Liver (tissue), 3 donors: ENCODE measurements at regions not wholly inside any gene's neighbourhood (a gene's known extent, or its start where the extent isn't known, plus 50 kb on each side); places are given as distances from the start of the nearest gene placed in this dataset.

ENCODE experiments used
- EGR1 ChIP-seq, 2 donors: IDR thresholded peaks; 2 replicates each; pipeline ENCODE4 v1.6.1; 2016 to 2018; ENCODE audit warnings: antibody characterized with exemption in 2 of 2, low read depth in 2 of 2
- FOXA1 ChIP-seq: IDR thresholded peaks from 2 replicates; pipeline ENCODE4 v1.6.1; 2016; ENCODE audit warnings: antibody characterized with exemption
- FOXA2 ChIP-seq: IDR thresholded peaks from 2 replicates; pipeline ENCODE4 v1.6.1; 2016; ENCODE audit warnings: antibody characterized with exemption
- GABPA ChIP-seq, 2 donors: IDR thresholded peaks in 1 of 2; conservative IDR thresholded peaks in 1 of 2; 2 replicates each; pipeline ENCODE4 v1.6.1; 2016; ENCODE audit warnings: antibody characterized with exemption in 2 of 2, mild to moderate bottlenecking in 1 of 2, moderate library complexity in 1 of 2
- RAD21 ChIP-seq, 2 donors: IDR thresholded peaks; 2 replicates each; pipeline ENCODE4 v1.6.1; 2016; ENCODE audit warnings: antibody characterized with exemption in 2 of 2, mild to moderate bottlenecking in 2 of 2
- RXRA ChIP-seq, 2 donors: IDR thresholded peaks; 2 replicates each; pipeline ENCODE4 v1.6.1; 2017 to 2018; ENCODE audit warnings: antibody characterized with exemption in 2 of 2, mild to moderate bottlenecking in 1 of 2
- TAF1 ChIP-seq: conservative IDR thresholded peaks from 2 replicates; pipeline ENCODE4 v1.6.1; 2016; ENCODE audit warnings: antibody characterized with exemption, mild to moderate bottlenecking
- YY1 ChIP-seq: IDR thresholded peaks from 2 replicates; pipeline ENCODE4 v1.6.1; 2016; ENCODE audit warnings: antibody characterized with exemption, mild to moderate bottlenecking
- TF ChIP-seq, protein P1 (sequence below): fragments of 150-350 bp; IDR thresholded peaks from 2 replicates; pipeline ENCODE4 v1.5.1; 2017; ENCODE audit warnings: improper control_type of control experiment, low read depth, low read length; ENCODE audit not compliant: missing input control
- TF ChIP-seq, protein P2 (sequence below): IDR thresholded peaks from 2 replicates; pipeline ENCODE4 v1.6.1; 2016; ENCODE audit warnings: antibody characterized with exemption
- TF ChIP-seq, protein P3 (sequence below): IDR thresholded peaks from 2 replicates; pipeline ENCODE4 v1.6.1; 2016; ENCODE audit warnings: antibody characterized with exemption
- TF ChIP-seq, protein P4 (sequence below): IDR thresholded peaks from 2 replicates; pipeline ENCODE4 v1.6.1; 2016; ENCODE audit warnings: antibody characterized with exemption, mild to moderate bottlenecking
- TF ChIP-seq, protein P5 (sequence below): IDR thresholded peaks from 2 replicates; pipeline ENCODE4 v1.6.1; 2016; ENCODE audit warnings: antibody characterized with exemption
- donor health status: healthy.
- donor health status: healthy.

DNA sequence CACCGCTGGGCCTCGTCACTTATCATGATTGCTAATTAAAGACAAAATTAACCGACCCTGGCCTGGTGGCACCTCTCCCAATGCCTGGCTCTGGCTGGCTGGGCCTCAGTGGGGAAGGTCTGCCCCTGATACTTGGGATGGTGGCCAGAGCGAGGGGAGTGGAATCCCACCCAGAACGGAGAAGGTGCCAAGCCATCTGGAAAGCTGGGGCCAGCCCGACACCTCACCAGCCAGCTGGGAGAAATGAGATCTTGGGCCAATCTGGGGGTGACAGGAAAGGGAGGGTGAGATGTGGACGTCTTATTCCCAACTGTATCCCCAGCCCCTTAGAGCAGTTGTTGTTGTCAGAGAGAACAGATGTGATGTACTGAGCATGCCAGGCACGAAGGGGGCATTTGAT is 215.0 kb upstream of the PWP1 start:
- TF ChIP-seq, protein P1, sequence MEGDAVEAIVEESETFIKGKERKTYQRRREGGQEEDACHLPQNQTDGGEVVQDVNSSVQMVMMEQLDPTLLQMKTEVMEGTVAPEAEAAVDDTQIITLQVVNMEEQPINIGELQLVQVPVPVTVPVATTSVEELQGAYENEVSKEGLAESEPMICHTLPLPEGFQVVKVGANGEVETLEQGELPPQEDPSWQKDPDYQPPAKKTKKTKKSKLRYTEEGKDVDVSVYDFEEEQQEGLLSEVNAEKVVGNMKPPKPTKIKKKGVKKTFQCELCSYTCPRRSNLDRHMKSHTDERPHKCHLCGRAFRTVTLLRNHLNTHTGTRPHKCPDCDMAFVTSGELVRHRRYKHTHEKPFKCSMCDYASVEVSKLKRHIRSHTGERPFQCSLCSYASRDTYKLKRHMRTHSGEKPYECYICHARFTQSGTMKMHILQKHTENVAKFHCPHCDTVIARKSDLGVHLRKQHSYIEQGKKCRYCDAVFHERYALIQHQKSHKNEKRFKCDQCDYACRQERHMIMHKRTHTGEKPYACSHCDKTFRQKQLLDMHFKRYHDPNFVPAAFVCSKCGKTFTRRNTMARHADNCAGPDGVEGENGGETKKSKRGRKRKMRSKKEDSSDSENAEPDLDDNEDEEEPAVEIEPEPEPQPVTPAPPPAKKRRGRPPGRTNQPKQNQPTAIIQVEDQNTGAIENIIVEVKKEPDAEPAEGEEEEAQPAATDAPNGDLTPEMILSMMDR, result no peak
- TF ChIP-seq, protein P2, sequence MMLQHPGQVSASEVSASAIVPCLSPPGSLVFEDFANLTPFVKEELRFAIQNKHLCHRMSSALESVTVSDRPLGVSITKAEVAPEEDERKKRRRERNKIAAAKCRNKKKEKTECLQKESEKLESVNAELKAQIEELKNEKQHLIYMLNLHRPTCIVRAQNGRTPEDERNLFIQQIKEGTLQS, result no peak
- no peak for TF ChIP-seq RAD21 (IDR thresholded peaks at IDR 0.05)
- TF ChIP-seq, protein P3, sequence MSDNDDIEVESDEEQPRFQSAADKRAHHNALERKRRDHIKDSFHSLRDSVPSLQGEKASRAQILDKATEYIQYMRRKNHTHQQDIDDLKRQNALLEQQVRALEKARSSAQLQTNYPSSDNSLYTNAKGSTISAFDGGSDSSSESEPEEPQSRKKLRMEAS, result no peak
- no peak for TF ChIP-seq YY1
- TF ChIP-seq, protein P4, sequence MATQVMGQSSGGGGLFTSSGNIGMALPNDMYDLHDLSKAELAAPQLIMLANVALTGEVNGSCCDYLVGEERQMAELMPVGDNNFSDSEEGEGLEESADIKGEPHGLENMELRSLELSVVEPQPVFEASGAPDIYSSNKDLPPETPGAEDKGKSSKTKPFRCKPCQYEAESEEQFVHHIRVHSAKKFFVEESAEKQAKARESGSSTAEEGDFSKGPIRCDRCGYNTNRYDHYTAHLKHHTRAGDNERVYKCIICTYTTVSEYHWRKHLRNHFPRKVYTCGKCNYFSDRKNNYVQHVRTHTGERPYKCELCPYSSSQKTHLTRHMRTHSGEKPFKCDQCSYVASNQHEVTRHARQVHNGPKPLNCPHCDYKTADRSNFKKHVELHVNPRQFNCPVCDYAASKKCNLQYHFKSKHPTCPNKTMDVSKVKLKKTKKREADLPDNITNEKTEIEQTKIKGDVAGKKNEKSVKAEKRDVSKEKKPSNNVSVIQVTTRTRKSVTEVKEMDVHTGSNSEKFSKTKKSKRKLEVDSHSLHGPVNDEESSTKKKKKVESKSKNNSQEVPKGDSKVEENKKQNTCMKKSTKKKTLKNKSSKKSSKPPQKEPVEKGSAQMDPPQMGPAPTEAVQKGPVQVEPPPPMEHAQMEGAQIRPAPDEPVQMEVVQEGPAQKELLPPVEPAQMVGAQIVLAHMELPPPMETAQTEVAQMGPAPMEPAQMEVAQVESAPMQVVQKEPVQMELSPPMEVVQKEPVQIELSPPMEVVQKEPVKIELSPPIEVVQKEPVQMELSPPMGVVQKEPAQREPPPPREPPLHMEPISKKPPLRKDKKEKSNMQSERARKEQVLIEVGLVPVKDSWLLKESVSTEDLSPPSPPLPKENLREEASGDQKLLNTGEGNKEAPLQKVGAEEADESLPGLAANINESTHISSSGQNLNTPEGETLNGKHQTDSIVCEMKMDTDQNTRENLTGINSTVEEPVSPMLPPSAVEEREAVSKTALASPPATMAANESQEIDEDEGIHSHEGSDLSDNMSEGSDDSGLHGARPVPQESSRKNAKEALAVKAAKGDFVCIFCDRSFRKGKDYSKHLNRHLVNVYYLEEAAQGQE, result no peak
- TF ChIP-seq TAF1, result no peak
- TF ChIP-seq, protein P5, sequence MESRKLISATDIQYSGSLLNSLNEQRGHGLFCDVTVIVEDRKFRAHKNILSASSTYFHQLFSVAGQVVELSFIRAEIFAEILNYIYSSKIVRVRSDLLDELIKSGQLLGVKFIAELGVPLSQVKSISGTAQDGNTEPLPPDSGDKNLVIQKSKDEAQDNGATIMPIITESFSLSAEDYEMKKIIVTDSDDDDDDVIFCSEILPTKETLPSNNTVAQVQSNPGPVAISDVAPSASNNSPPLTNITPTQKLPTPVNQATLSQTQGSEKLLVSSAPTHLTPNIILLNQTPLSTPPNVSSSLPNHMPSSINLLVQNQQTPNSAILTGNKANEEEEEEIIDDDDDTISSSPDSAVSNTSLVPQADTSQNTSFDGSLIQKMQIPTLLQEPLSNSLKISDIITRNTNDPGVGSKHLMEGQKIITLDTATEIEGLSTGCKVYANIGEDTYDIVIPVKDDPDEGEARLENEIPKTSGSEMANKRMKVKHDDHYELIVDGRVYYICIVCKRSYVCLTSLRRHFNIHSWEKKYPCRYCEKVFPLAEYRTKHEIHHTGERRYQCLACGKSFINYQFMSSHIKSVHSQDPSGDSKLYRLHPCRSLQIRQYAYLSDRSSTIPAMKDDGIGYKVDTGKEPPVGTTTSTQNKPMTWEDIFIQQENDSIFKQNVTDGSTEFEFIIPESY, result no peak
- no peak for TF ChIP-seq GABPA (IDR thresholded peaks at IDR 0.05 in 1 of 2, conservative IDR thresholded peaks at IDR 0.05 in 1 of 2)
- no peak for TF ChIP-seq EGR1 (IDR thresholded peaks at IDR 0.05; ENCODE audit: low read depth in 2 of 2)
- TF ChIP-seq FOXA2, result no peak
- TF ChIP-seq RXRA (IDR thresholded peaks at IDR 0.05), result no peak
- TF ChIP-seq FOXA1, result no peak
